ENCODE measurements at regions not wholly inside any gene's neighbourhood (a gene's known extent, or its start where the extent isn't known, plus 50 kb on each side); places are given as distances from the start of the nearest gene placed in this dataset.

- TF ChIP-seq REST (IDR thresholded peaks at IDR 0.05) (no peak), CTCF (IDR thresholded peaks at IDR 0.05; ENCODE audit: low read depth, low read length, missing input control) (no peak), YY1 (IDR thresholded peaks at IDR 0.05) (no peak), JUND (IDR thresholded peaks at IDR 0.05) (no peak), EGR1 (IDR thresholded peaks at IDR 0.05; ENCODE audit: low read depth in 2 of 2) (no peak), TAF1 (conservative IDR thresholded peaks at IDR 0.05) (no peak), ZBTB33 (IDR thresholded peaks at IDR 0.05) (no peak)
Observed at GRCh38 chr5:155089643-155090042, 76.1 kb downstream of the KIF4B start.

All from liver (tissue), 3 donors.